Activated naive CD8-positive, alpha-beta T cell (primary cell): ENCODE measurements at regions not wholly inside any gene's neighbourhood (a gene's known extent, or its start where the extent isn't known, plus 50 kb on each side); places are given as distances from the start of the nearest gene placed in this dataset.

Experiments
- H3K27ac Mint-ChIP-seq: one replicate; pipeline ENCODE4 v1.8.0; 2021; ENCODE audit warnings: mixed read lengths
- H3K27me3 Mint-ChIP-seq: one replicate; pipeline ENCODE4 v1.8.0; 2021; ENCODE audit warnings: mixed read lengths
- H3K36me3 Mint-ChIP-seq: one replicate; pipeline ENCODE4 v1.8.0; 2021; ENCODE audit warnings: mixed read lengths
- H3K4me1 Mint-ChIP-seq: one replicate; pipeline ENCODE4 v1.8.0; 2021; ENCODE audit warnings: low read depth, mixed read lengths
- H3K4me3 Mint-ChIP-seq: one replicate; pipeline ENCODE4 v1.8.0; 2021; ENCODE audit warnings: mild to moderate bottlenecking, mixed read lengths
- H3K9me3 Mint-ChIP-seq: one replicate; pipeline ENCODE4 v1.8.0; 2021; ENCODE audit warnings: low read depth, mixed read lengths

DNA sequence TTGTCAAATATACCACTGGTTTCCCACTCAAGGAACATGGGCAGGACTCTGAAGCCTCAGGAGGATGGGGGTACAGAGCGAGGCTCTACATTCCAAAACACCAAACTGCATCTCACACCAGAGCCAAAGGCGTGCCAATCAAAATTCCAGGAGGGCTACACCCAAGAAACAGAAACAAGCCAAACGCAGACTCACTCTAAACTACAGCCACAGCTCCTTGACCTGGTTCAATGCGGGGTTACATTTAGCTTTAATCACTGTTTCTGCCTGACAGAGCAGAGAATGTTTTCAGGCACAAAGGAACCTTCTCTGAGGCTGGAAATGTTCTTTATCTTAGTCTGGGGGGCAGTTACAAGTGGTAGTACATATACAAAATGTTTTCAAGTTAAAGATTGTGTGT is 2121.5 kb upstream of the AGA start:
- Mint-ChIP-seq H3K27me3 (no peaks in the 10 kb centered on the region), H3K9me3 (peaks cover 23% of the 10 kb centered on the region), H3K4me3 (no peak overlapping the region), H3K4me1 (no peaks in the 10 kb centered on the region), H3K36me3 (no peaks in the 10 kb centered on the region), H3K27ac (no peak overlapping the region)

DNA sequence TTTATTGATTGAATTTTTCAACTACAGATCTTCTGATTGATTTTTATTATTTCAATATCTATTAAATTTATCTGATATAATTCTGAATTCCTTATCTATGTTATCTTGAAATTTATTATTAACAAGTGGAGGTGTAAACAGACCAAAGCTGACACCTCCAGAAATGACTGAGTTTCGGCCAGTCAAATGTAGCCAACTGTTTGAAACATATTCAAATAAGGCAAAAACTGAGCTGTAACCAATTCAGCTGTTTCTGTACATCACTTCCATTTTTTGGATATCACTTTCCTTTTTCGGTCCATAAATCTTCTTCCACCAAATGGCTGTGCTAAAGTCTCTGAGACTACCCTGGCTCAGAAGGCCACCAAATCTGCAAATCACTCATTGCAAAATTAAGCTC is 2127.3 kb upstream of the AGA start:
- Mint-ChIP-seq H3K4me1 (no peaks in the 10 kb centered on the region), H3K4me3 (no peak overlapping the region), H3K36me3 (no peaks in the 10 kb centered on the region), H3K9me3 (peaks cover 21% of the 10 kb centered on the region), H3K27me3 (no peaks in the 10 kb centered on the region), H3K27ac (no peak overlapping the region)

DNA sequence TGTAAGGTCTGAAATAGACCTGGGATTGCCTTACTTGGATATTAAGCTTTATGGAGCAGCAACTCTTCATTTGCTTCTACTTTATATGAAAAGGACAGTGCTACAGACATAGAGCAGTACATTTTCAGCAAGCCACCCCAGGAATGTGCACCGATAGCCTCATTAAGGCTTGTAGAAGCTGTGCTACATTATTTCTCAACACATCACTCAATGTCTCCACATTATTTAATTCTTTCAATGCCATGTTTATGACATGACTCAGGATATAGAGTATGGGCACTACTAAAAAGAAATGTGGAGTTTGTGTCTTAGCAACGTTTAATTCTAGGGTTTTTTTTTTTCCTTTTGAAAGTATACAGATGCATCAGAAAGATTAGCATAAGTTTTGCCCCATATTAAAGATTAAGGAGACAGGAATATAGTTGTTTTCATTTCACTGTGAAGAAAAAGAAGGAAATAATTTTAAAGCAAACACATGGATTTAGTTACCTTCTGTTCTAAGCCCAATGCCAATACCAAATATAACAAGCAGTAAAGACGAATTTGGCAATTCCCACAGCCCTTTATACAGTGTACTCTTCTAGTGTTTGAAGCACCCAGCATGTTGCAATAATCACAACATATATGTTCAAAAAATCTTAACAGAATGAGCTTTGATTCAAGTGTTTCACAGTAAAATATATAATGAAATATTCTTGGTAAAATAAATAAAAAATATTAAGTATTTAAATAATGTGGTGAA is 2140.1 kb upstream of the AGA start:
- Mint-ChIP-seq H3K27ac (no peak overlapping the region), H3K9me3 (peaks cover 9% of the 10 kb centered on the region), H3K36me3 (no peaks in the 10 kb centered on the region), H3K4me1 (no peaks in the 10 kb centered on the region), H3K4me3 (no peak overlapping the region), H3K27me3 (no peaks in the 10 kb centered on the region)

DNA sequence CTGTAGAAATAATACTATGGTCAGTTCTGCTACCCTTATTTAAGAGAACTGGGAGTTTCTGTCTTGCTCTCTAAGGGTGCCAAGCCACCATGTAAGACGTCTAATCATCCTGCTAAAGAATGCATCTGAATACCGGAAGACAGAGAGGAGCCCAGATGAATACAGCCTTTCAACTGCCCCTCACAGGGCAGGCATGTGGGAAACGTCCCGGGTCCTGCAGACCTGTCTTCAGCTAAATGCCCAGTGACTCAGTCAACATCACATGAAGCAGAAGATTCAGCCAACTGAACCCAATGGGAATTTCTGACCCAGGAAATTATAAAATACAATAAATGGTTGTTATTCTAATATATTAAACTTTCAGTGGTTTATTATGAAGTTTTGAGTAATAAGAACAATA is 2141.0 kb upstream of the AGA start:
- no peak overlapping the region for H3K4me3 Mint-ChIP-seq
- no peaks in the 10 kb centered on the region for H3K27me3 Mint-ChIP-seq
- peaks cover 9% of the 10 kb centered on the region for H3K9me3 Mint-ChIP-seq
- H3K4me1 Mint-ChIP-seq, result no peaks in the 10 kb centered on the region
- H3K36me3 Mint-ChIP-seq, result no peaks in the 10 kb centered on the region
- H3K27ac Mint-ChIP-seq, result no peak overlapping the region

DNA sequence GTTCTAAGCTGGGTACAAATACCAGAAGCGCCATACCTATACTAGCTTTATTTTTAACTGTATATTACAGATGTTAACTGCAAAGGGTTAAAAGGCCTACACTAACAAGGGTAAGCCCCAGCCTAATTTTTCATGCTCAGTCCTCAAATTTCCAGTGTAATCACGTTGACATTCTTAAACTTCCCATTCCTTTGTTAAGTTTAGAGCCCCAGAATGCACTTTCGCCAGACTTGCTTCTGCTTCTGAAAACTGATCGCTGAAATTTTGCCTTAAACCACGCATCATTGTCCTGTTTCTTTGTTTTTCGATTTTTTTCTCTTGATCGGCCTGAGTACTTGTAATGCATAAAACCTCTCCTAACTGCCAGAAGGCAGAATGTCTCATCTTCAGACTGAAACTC is 2141.9 kb upstream of the AGA start:
- Mint-ChIP-seq H3K27me3 (no peaks in the 10 kb centered on the region), H3K9me3 (peaks cover 8% of the 10 kb centered on the region), H3K27ac (no peak overlapping the region), H3K36me3 (no peaks in the 10 kb centered on the region), H3K4me1 (no peaks in the 10 kb centered on the region), H3K4me3 (no peak overlapping the region)

DNA sequence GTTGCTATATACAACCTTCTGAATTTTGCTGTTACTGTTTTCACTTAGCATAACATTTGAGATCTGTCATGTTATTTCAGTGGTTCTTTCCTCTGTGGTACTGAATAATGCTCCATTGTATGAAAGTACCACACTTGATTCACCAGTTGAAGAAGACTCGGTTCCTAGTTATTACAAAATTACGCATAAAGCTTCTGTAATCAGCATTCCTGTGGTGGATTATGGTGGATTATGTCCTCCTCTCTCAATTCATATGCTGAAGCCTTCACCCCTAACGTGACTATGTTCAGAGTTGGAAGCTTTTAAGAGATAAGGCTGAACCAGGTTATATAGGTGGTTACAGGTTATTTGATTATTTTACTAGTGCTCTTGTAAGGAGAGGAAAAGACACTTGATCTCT is 2143.5 kb upstream of the AGA start:
- Mint-ChIP-seq H3K4me1 (no peaks in the 10 kb centered on the region), H3K9me3 (no peaks in the 10 kb centered on the region), H3K4me3 (no peak overlapping the region), H3K27me3 (no peaks in the 10 kb centered on the region), H3K36me3 (no peaks in the 10 kb centered on the region), H3K27ac (no peak overlapping the region)

DNA sequence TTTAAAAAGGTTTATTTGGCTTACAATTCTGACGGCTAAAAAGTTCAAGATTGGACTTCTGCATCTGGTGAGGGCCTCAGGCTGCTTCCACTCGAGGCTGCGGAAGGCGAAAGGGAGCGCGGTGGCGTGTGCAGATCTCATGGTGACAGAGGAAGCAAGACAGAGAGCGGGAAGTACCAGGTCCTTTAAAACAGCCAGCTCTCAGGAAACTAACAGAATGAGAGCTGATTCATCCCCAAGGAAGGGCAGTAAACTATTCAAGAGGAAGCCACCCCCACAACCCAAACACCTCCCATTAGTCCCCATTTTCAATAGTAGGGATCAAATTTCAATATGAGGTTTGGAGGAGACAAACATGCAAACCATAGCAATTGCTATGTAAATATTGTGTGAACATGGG is 2144.2 kb upstream of the AGA start:
- H3K9me3 Mint-ChIP-seq, result no peaks in the 10 kb centered on the region
- no peaks in the 10 kb centered on the region for H3K27me3 Mint-ChIP-seq
- H3K36me3 Mint-ChIP-seq, result no peaks in the 10 kb centered on the region

DNA sequence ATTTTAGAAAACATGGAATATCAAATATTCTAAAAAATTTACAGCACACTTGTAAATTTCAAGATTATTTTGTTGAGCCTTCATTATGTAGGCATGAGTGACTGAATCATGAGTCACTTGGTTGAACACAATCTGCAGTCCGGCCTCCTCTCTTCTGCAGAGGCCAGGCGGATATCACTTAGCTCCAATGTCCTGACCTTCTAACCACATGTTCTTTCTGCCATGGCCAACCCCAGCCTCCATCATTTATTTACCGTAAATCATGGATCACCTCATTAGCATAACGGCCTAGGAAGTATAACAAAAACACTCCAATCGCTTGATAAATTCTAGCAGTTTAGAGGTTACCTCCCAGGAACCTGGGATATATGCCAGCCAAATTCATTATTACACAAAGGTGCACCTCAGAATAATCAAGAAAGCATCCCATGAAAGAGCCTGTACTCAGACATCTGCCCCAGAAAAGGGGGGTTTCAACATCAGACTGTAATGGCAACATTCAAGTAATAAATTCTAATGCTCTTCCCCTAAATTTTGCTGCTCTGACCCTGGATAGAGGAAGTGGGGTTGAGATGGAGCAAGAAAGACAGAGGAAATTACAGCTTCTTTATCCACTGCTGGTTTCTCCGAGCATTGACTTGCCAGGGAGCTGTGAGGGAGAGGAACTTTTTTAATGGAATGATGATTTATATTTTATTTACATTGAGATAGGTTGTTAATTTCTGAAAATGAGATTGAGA is 2153.6 kb upstream of the AGA start:
- Mint-ChIP-seq H3K27ac (no peak overlapping the region), H3K4me3 (no peak overlapping the region), H3K9me3 (no peaks in the 10 kb centered on the region), H3K4me1 (no peaks in the 10 kb centered on the region), H3K27me3 (no peaks in the 10 kb centered on the region), H3K36me3 (no peaks in the 10 kb centered on the region)

More for the DNA sequence above, 2144.2 kb upstream of the AGA start:
- H3K27ac Mint-ChIP-seq, result no peak overlapping the region
- no peaks in the 10 kb centered on the region for H3K4me1 Mint-ChIP-seq
- no peak overlapping the region for H3K4me3 Mint-ChIP-seq

DNA sequence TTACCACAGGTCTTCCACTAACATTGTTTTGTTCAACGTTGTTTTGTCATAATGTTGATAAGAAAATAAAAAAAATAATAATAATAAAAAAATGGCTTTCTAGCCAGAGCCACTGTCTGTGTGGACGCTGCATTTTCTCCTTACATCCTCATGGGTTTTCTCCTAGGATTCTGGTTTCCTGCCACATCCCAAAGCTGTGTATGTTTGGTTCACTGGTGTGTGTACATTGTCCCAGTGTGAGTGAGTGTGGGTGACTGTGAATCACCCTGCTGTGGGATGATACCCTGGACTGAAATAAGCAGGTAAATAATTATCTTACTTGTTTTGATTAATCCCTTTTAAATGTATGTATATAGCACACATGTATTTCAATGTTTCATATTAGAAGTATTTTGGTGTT is 2154.4 kb upstream of the AGA start:
- H3K27ac Mint-ChIP-seq, result no peak overlapping the region
- H3K36me3 Mint-ChIP-seq, result no peaks in the 10 kb centered on the region
- no peaks in the 10 kb centered on the region for H3K9me3 Mint-ChIP-seq
- H3K4me3 Mint-ChIP-seq, result no peak overlapping the region
- H3K27me3 Mint-ChIP-seq, result no peaks in the 10 kb centered on the region
- no peaks in the 10 kb centered on the region for H3K4me1 Mint-ChIP-seq

DNA sequence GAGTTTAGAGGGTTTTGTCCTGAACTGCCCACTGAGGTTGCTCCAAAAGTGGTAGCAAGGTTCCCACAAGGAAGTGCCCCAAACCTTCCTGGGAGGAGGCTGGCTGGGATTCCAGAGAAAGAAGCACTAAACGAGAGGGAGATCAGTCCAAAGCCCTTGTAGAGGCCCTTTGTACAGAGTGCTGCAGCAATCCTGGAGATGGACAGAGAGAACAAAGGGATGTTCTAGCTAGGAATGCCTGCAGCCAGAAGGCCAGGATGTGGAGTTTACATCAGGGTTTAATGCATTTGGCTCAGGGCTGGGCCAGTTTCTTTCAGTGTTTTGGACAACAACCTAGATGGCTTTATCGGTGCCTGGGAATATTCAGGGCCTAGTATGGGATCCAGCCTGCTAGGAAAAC is 2155.1 kb upstream of the AGA start:
- no peak overlapping the region for H3K4me3 Mint-ChIP-seq
- H3K36me3 Mint-ChIP-seq, result no peaks in the 10 kb centered on the region
- no peak overlapping the region for H3K27ac Mint-ChIP-seq
- no peaks in the 10 kb centered on the region for H3K27me3 Mint-ChIP-seq
- H3K9me3 Mint-ChIP-seq, result no peaks in the 10 kb centered on the region
- H3K4me1 Mint-ChIP-seq, result no peaks in the 10 kb centered on the region

DNA sequence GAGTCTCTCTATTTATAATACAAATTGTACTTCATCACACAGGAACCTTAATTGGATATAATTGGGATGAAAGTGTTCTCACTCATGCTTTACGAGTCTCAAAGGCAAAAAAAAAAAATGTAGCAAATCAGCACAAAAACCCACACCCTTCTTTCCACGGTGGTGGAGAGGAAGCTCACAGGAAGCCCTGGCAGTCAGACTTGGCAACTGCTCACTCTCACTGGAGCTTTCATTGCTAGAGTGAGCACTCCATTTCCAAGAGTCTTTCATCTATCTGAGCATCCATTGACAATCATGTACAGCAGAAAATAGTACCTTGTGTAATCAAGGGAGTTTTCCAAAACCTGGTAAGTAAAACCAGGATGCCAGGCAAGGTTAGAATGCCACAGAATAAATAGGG is 2159.4 kb upstream of the AGA start:
- Mint-ChIP-seq H3K4me1 (no peaks in the 10 kb centered on the region), H3K9me3 (peaks cover 7% of the 10 kb centered on the region), H3K36me3 (no peaks in the 10 kb centered on the region), H3K27ac (no peak overlapping the region), H3K4me3 (no peak overlapping the region), H3K27me3 (no peaks in the 10 kb centered on the region)

DNA sequence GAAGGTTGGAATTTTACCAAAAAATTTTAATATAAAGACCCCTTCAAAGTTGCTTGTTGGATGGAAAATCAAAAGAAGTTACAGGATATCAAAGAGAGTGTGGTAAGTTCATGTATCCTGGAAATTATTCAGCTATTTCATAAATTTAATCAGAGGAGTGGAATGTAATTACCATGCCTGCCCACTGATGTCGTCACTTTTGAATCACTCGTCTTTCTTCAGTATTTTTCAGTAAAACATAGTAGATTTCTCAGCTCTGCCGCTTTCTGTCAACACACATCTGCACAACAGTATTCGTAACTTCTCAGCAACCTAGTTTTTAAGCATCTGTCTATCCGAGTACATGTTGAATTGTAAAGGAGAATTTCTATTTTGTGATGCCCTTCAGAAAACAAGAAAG is 2163.0 kb upstream of the AGA start:
- Mint-ChIP-seq H3K27ac (no peak overlapping the region), H3K9me3 (peaks cover 7% of the 10 kb centered on the region), H3K27me3 (no peaks in the 10 kb centered on the region), H3K4me1 (no peaks in the 10 kb centered on the region), H3K36me3 (no peaks in the 10 kb centered on the region), H3K4me3 (no peak overlapping the region)

DNA sequence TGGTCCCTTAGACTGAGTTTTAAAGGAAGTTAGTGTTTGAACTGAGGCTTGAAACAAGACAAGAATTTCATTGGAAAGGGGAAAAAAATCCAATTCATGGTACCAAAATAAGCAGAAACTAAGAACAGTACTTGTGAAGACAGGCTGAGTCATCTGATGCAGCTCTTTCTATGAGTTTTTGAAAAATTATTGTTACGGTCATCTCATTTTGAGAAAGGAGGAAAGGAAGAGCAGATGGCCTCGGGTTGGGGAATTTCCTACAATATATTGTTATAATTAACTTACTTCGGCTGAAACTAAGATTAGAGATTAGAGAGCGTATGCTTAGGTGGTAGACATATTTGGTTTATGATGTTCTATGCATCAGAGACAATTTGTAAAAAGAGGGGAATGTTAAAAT is 2164.8 kb upstream of the AGA start:
- Mint-ChIP-seq H3K4me3 (no peak overlapping the region), H3K27ac (no peak overlapping the region), H3K36me3 (no peaks in the 10 kb centered on the region), H3K27me3 (no peaks in the 10 kb centered on the region), H3K4me1 (no peaks in the 10 kb centered on the region), H3K9me3 (peaks cover 7% of the 10 kb centered on the region)

DNA sequence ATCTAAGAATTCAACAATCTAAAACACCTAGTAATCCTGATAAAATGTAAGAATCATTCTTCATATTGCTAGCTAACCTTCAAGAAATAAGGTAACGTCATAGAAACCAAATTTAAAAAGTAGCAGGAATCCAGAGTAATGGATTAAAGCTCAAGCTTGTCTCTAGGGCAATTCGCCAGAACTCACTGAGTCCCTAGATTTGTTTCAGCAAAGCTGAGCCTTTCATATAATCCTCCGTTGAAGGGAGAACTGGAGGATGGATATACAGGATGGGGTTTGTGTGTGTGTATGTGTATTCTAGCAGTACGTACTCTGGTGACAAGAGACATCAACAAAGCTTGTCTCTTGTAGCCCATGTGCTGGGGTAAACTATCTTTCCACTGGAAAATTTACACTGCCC is 2173.5 kb upstream of the AGA start:
- H3K9me3 Mint-ChIP-seq, result peaks cover 5% of the 10 kb centered on the region
- no peaks in the 10 kb centered on the region for H3K4me1 Mint-ChIP-seq
- H3K27me3 Mint-ChIP-seq, result no peaks in the 10 kb centered on the region
- no peak overlapping the region for H3K4me3 Mint-ChIP-seq
- H3K36me3 Mint-ChIP-seq, result no peaks in the 10 kb centered on the region
- no peak overlapping the region for H3K27ac Mint-ChIP-seq

DNA sequence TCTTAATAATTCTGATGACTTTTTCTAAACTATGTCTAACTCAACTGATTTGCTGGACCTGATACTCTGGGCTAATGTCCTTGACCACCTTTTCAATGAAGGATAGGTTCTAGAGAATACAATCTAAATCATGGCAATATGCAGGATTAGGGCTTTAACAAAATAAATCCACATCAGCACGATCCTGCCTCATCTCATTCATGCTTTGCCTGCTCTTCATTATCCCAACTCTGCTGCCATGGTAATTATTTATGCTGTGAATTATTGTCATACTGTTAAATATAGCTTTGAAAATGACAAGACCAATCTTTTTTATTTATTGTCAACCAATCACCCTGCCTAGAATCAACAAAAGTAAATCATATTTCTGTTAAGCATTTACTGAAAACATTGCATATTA is 2176.7 kb upstream of the AGA start:
- Mint-ChIP-seq H3K9me3 (no peaks in the 10 kb centered on the region), H3K4me3 (no peak overlapping the region), H3K4me1 (no peaks in the 10 kb centered on the region), H3K27ac (no peak overlapping the region), H3K36me3 (no peaks in the 10 kb centered on the region), H3K27me3 (no peaks in the 10 kb centered on the region)

DNA sequence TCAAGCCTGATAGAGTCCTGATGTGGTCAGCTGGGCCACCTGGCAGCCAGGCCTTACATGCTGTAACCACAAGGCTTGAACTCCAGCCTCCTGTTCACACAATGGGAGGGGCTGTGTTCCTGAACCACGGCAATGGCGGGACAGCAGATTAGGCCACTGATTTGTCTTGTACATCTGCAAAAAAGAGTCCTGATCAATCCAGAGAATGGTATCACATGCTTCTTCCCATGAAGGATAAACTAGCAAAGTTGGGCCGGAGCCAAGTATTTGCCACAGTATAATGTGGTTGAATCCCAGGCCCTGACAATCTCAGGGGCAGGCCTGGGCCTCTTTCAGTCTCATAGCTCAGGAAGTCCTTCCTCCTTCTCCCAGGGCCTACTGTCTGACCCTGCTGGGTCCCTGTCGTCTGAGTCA is 2182.5 kb upstream of the AGA start:
- H3K4me3 Mint-ChIP-seq, result no peak overlapping the region
- H3K4me1 Mint-ChIP-seq, result no peaks in the 10 kb centered on the region
- H3K27me3 Mint-ChIP-seq, result no peaks in the 10 kb centered on the region
- H3K36me3 Mint-ChIP-seq, result no peaks in the 10 kb centered on the region
- H3K9me3 Mint-ChIP-seq, result no peaks in the 10 kb centered on the region
- H3K27ac Mint-ChIP-seq, result no peak overlapping the region
